H7 (cell line): ENCODE measurements at regions not wholly inside any gene's neighbourhood (a gene's known extent, or its start where the extent isn't known, plus 50 kb on each side); places are given as distances from the start of the nearest gene placed in this dataset.
"Not testable (repeated sequence)": the region's sequence is repeated elsewhere in the genome, so short reads cannot be mapped to it uniquely, and the experiment has no call there.

Experiments
- DNase-seq: peaks from one replicate; pipeline ENCODE4 v3.0.0; 2012
- H3K27me3 ChIP-seq: 2 replicates; pipeline ENCODE4 v1.6.0; 2011; ENCODE audit warnings: mild to moderate bottlenecking, low read length; ENCODE audit not compliant: control insufficient read depth, insufficient read depth
- H3K36me3 ChIP-seq: replicated peaks from 2 replicates; pipeline ENCODE4 v1.5.1; 2011; ENCODE audit warnings: low read length; ENCODE audit not compliant: control insufficient read depth, insufficient read depth
- H3K4me3 ChIP-seq: 2 replicates; pipeline ENCODE4 v1.5.1; 2011; ENCODE audit warnings: low read depth, mild to moderate bottlenecking, control low read depth, low read length, moderate library complexity; ENCODE audit not compliant: insufficient read depth

DNA sequence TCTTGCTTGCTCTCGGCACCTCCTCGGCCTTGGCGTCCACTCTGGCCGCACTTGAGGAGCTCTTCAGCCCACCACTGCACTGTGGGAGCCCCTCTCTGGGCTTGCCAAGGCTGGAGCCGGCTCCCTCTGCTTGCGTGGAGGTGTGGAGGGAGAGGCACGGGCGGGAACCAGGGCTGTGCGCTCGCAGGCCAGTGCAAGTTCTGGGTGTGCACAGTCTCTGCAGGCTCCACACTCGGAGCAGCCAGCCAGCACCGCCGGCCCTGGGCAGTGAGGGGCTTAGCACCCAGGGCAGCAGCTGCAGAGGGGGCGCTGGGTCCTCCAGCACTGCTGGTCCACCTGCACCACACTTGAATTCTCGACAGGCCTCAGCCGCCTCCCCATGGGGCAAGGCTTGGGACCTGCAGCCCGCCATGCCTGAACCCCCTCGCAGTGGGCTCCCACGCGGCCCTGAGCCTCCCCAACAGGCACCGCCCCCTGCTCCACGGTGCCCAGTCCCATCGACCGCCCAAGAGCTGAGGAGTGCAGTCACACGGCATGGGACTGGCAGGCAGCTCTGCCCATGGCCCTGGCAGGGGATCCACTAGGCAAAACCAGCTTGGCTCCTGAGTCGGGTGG lies 411.2 kb upstream of the CHAC2 start:
- no peaks in the 10 kb centered on the region for H3K36me3 ChIP-seq
- DNase-seq = no peak
- H3K4me3 ChIP-seq = no peak overlapping the region
- H3K27me3 ChIP-seq = no peaks in the 10 kb centered on the region

DNA sequence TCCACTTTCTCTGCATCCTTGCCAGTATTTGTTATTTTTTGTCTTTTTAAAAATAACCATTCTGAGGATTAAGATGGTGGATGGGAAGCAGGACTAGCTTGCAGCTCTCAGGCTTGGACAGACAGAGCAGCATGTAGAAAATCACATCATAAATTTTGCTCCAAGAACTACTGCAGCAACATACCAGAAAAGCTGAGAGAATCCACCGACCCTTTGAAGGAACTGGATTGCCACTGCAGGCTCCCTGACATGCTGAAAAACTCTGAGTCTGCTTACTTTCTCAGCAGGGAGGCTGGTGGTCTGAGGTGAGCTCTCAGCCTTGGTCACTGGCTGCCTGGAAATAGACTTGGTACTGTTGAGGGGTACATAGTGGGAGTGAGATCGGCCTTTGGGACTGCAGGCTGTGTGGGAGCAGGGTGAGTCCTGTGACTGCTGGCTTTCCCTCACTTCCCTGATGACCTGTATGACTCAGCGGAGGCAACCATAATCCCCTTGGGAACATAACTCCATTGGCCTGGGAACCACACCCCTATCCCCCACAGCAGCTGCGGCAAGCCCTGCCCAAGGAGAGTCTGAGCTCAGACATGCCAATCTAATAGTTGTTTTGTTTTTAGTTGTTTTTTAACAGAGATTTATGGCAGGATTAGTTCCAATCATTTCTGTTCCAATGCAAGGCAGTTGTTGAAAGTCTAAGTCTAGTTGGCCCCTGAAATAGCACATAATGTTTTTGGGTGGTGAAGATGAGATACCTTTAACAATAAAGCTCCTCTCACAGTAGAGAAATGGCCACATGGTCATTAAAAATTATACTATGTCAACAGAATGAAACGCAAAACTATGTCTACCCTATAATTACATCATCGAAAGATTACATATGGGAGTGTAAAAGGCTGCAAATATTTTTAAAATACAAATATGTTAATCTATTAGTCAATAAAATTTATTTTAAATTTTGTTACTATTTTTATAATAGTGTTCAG lies 414.2 kb upstream of the CHAC2 start:
- Histone ChIP-seq H3K27me3 (no peaks in the 10 kb centered on the region), H3K4me3 (no peak overlapping the region), H3K36me3 (no peaks in the 10 kb centered on the region)
- DNase-seq = no peak

DNA sequence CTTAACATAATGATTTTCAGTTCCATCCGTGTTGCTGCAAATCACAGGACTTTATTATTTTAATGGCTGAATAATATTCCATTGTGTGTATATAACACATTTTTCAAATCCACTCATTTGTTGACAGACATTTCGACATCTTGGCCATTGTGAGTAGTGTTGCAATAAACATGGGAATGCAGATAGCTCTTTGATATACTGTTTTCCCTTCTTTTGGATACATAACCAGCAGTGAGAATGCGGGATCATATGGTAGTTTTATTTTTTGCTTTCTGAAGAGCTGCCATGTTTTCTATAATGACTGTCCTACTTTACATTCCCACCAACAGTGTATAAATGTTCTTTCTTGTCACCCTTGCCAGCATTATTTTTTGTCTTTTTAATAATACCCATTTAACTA lies 420.3 kb upstream of the CHAC2 start:
- no peaks in the 10 kb centered on the region for H3K27me3 ChIP-seq
- H3K36me3 ChIP-seq = no peaks in the 10 kb centered on the region
- no peak overlapping the region for H3K4me3 ChIP-seq
- DNase-seq = no peak

DNA sequence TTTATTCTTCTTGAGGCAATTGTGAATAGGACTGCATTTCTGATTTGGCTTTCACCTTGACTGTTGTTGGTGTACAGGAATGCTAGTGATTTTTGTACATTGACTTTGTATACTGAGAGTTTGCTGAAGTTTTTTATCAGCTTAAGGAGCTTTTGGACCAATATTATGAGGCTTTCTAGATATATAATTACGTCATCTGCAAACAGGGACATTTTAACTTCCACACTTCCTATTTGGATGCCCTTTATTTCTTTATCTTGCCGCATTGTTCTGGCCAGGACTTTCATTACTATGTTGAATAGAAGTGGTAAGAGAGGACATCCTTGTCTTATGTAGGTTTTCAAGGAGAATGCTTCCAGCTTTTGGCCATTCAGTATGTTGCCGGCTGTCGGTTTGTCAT lies 425.4 kb upstream of the CHAC2 start:
- H3K4me3 ChIP-seq = no peak overlapping the region
- no peak for DNase-seq
- H3K36me3 ChIP-seq = no peaks in the 10 kb centered on the region
- no peaks in the 10 kb centered on the region for H3K27me3 ChIP-seq

DNA sequence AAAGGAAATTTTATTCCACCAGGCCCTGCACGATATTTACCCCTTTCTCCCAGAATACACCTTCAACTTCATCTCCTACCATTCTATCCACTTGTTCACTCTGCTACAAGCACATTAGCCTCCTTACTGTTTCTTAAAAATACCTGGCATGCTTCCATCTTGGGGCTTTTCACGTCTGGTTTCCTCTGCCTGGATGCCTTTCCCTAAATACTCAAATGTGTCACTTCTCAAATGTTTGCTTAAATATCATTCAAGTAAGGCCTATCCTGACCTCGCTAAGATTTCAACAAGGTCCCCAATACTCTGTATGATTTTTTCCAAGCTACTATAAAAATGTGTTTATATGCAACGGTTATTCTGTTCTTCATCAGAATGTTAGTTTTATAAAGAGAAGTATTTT lies 433.0 kb upstream of the CHAC2 start:
- H3K27me3 ChIP-seq = no peaks in the 10 kb centered on the region
- no peak for DNase-seq
- no peak overlapping the region for H3K4me3 ChIP-seq
- H3K36me3 ChIP-seq = no peaks in the 10 kb centered on the region

DNA sequence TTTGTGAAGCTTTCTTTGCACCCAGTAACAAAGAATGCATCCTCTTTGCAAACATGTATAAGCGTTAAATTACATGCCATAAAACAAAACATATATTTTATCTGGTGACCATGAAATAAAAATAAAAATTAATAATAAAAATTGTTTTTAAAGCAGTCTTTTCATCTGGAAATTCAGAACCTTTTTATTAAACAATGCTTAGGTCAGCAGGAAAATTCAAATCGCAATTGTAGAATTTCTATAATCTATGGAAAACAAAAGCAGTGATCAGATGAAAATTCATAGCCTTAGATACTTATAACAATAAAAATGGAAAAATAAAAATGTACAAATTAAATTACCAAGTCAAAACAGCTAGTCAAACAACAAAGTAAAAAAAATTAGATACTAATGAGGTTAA lies 435.9 kb upstream of the CHAC2 start:
- H3K4me3 ChIP-seq = no peak overlapping the region
- no peaks in the 10 kb centered on the region for H3K27me3 ChIP-seq
- no peak for DNase-seq
- no peaks in the 10 kb centered on the region for H3K36me3 ChIP-seq

DNA sequence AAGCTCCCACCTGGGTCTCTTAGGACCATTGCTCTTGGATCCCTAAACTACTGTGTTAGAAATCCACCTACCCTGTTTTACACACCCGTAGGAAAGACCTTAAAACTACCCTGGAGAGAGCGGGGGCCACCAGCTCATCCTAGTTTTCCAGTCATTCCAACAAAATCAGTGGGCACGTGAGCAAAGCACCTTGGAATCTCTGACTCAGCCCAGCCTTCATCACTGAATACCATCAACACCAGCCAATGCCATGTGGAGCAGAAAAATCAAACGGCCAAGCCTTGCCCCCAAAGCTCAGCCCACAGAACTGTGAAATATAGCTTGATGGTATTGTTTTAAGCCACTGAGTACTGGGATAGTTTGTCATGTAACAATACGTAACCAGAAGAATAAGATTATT lies 449.7 kb upstream of the CHAC2 start:
- no peaks in the 10 kb centered on the region for H3K36me3 ChIP-seq
- DNase-seq = no peak
- no peak overlapping the region for H3K4me3 ChIP-seq
- no peaks in the 10 kb centered on the region for H3K27me3 ChIP-seq

DNA sequence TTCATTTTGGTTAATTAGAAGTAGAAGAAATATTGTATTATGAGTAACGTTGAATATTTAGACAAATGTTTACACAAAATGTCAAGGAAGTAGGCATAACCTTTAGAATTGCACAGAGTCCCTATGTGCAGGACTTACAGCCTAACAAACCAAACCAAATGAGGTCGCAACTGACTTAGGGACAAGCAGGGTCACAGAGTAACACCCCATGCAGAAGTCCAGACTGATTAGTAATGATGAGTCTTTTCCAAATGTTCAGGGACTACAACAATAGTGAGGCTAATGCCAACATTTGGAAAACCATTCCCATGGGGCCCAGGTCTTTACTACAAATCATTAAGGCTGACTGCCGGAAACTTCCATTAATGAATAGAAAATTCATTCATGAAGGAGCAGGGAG lies 452.5 kb upstream of the CHAC2 start:
- Histone ChIP-seq H3K36me3 (no peaks in the 10 kb centered on the region), H3K4me3 (no peak overlapping the region), H3K27me3 (no peaks in the 10 kb centered on the region)
- DNase-seq = no peak

DNA sequence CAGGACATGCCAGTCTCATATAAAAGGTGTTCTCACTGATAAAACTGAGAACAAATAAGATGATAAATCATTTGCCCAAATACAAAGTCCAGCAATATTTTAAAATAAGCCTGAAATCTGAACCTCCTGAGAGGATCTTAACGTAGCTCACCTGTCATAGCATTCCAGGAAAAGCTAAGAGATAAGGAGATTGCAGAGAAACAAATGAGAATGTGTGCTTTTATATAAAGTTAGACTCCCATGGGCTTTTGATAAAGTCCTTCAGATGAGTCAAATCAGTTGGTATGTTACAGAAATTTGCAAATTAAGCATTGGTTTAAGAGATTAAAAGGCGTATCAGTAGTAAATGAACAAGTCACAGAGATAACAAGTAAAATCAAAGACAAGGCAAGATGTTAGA lies 452.9 kb upstream of the CHAC2 start:
- Histone ChIP-seq H3K4me3 (no peak overlapping the region), H3K27me3 (no peaks in the 10 kb centered on the region), H3K36me3 (no peaks in the 10 kb centered on the region)
- no peak for DNase-seq

DNA sequence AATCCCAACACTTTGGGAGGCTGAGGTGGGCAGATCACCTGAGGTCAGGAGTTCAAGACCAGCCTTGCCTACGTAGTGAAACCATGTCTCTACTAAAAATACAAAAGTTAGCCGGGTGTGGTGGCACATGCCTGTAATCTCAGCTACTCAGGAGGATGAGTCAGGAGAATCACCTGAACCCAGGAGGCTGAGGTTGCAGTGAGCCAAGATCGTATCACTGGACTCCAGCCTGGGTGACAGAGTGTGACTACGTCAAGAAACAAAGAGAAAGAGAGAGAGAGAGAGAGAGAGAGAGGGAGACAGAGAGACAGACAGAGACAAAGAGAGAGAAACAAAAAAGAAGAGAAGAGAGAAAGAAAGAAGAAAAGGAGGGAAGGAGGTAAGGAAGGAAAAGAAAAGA lies 454.0 kb upstream of the CHAC2 start:
- H3K36me3 ChIP-seq, H3K4me3 ChIP-seq, H3K27me3 ChIP-seq, DNase-seq: not testable (repeated sequence)

DNA sequence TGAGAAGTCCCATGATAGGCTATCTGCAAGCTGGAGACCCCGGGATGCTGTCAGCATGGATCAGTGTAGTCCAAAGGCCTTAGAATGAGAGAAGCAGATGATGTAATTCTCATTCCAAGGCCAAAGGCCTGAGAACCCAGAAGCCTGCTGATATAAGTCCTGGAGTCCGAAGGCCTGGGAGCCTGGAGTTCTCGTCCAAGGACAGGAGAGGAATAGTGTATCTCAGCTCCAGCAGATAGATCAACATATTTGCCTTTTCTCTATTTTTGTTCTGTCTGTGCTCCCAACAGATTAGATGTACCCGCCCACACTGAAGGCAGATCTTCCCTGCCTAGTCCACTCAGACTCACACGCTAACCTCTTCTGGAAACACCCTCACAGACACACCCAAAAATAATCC lies 454.9 kb upstream of the CHAC2 start:
- Histone ChIP-seq H3K4me3 (no peak overlapping the region), H3K27me3 (no peaks in the 10 kb centered on the region), H3K36me3 (no peaks in the 10 kb centered on the region)
- DNase-seq = no peak

DNA sequence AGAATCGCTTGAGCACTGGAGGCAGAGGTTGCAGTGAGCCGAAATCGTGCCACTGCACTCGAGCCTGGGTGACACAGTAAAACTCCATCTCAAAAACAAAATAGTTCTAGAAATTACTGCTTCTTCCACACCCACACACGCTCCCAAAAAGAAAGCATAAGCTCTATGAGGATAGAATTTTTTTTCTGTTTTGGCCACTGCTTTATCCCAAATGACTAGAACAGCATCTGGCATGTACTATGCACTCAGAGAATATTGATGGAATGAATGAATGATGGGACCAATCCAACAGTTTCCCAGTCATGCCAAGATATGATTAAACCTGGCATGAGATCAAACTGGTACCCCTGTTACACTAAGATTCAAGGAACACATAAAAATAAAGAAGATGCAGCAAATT lies 455.4 kb upstream of the CHAC2 start:
- DNase-seq = no peak
- Histone ChIP-seq H3K4me3 (no peak overlapping the region), H3K27me3 (no peaks in the 10 kb centered on the region), H3K36me3 (no peaks in the 10 kb centered on the region)

DNA sequence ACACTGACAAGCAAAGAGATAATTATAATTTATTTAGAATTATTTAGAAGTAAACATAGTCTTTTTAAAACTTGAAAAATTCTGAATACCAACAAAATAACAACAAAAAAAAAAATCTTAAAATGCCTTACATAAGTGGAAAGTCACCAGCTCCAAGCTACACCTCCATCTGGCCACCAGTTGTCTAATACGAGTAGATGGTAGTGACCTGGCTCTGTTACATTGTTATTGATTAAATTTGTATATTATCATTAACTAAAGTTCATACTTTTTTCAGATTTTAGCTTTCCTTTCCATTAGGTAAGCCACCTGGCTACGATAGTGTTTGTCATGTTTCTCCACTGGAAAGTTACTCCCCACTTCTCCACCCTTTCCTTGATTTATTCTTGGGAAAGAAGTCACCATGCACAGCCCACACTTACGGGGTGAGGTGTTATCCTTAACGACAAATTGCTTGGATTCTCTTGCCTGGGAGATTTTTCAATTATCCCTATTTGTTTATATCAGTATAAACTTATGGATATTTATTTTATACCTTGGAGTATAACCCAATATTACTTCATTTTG lies 464.5 kb upstream of the CHAC2 start:
- Histone ChIP-seq H3K36me3 (no peaks in the 10 kb centered on the region), H3K4me3 (no peak overlapping the region), H3K27me3 (no peaks in the 10 kb centered on the region)
- no peak for DNase-seq

DNA sequence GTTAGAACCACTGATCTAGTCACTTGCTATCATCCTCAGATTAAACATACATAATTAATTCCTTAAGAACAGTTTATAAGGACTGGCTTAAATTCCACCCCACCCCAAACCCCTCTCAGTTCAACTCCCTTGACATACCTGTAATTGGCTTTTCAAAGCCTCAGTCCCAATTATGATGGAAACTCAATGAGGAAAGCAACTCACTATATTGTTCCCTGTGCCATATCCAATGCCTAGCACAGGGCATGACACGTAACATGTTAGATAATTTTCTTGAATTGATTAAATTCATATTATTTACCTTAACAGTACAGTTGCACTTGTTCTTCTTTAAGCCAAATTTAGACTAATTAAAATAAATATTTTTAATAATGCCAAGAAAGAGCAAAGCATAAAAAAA lies 465.1 kb upstream of the CHAC2 start:
- H3K27me3 ChIP-seq = no peaks in the 10 kb centered on the region
- no peak for DNase-seq
- no peak overlapping the region for H3K4me3 ChIP-seq
- no peaks in the 10 kb centered on the region for H3K36me3 ChIP-seq

DNA sequence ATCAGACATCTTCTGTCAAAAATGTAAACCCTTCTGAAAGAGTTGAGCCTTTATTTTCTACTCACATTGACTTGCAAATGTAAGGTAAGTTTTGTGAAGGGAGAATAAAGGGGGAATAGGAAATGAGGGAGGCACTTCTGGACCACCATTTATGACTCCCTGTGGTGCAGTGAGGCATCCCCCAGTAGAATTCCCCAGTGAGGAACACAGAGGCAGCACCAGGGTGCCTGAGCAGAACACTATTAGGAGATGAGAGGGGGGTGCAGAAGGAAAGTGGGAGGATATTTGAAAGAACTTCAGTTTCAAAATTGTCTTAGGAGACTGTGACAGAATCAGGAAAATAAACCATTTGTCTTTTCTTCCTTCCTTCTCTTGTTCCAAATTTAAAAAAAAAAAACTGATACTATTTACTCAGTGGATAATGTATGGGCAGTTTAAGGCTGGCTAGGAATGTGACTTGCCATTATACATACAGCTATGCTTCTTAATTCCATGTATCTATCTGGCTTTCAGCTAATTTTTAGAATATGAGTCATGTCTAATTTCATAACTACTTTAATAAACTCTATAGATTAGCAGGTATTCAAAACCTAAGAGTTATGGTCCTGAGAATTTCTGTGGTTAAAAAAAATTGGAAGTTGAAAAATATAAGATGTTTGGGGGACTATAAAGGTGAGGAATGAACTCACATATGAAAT lies 478.1 kb upstream of the CHAC2 start:
- DNase-seq = no peak
- Histone ChIP-seq H3K27me3 (no peaks in the 10 kb centered on the region), H3K36me3 (no peaks in the 10 kb centered on the region), H3K4me3 (no peak overlapping the region)
